GM12891 (cell line): ENCODE measurements at regions not wholly inside any gene's neighbourhood (a gene's known extent, or its start where the extent isn't known, plus 50 kb on each side); places are given as distances from the start of the nearest gene placed in this dataset.

Experiments used
- POLR2A ChIP-seq: IDR thresholded peaks from 2 replicates; pipeline ENCODE4 v1.6.1; 2011; ENCODE audit warnings: low read depth, low read length, control low read depth
- POLR2AphosphoS5 ChIP-seq: IDR thresholded peaks from 2 replicates; pipeline ENCODE4 v1.6.1; 2011; ENCODE audit warnings: low read depth, low read length, control low read depth
- TAF1 ChIP-seq: IDR thresholded peaks from 2 replicates; pipeline ENCODE4 v1.6.1; 2011; ENCODE audit warnings: low read depth, low read length, control low read depth

GRCh38 chr22:27372969-27373670 lies 428.4 kb downstream of the MN1 start:
- TF ChIP-seq TAF1 (no peak), POLR2A (no peak), POLR2AphosphoS5 (no peak)
